HEK293 (cell line): ENCODE measurements at regions not wholly inside any gene's neighbourhood (a gene's known extent, or its start where the extent isn't known, plus 50 kb on each side); places are given as distances from the start of the nearest gene placed in this dataset.

Experiments used
- CTCF ChIA-PET: fragments of 350-600 bp; formaldehyde crosslinking; extraction: SDS; loops from one replicate; lab custom pipeline; 2021; ENCODE audit warnings: antibody characterized with exemption; lab: Yijun Ruan, JAX
- POLR2A ChIA-PET: fragments of 300-600 bp; formaldehyde crosslinking; extraction: SDS; loops from one replicate; lab custom pipeline; 2020; ENCODE audit warnings: antibody characterized with exemption, inconsistent platforms; lab: Yijun Ruan, JAX
- H3K27ac ChIP-seq: fragments of 200-500 bp; sonication (Bioruptor generic); 2 replicates; pipeline ENCODE4 v1.5.1; 2014; ENCODE audit warnings: low read depth, low read length, control low read depth, inconsistent platforms; ENCODE audit errors: extremely low read depth
- H3K36me3 ChIP-seq, 2 experiments: fragments of 200-500 bp in 1 of 2; sonication (Bioruptor generic) in 1 of 2; 1 replicate in 1 of 2; 2 replicates in 1 of 2; pipeline ENCODE4 v1.5.1; 2014 to 2017; ENCODE audit warnings: inconsistent platforms in 2 of 2, low read length in 2 of 2; ENCODE audit not compliant: control insufficient read depth in 2 of 2, insufficient read depth in 1 of 2
- H3K4me1 ChIP-seq: fragments of 200-500 bp; sonication (Bioruptor generic); 2 replicates; pipeline ENCODE4 v1.5.1; 2014; ENCODE audit warnings: mild to moderate bottlenecking, low read length, inconsistent platforms; ENCODE audit not compliant: control insufficient read depth, insufficient read depth
- H3K4me3 ChIP-seq: 2 replicates; pipeline ENCODE4 v1.5.1; 2011; ENCODE audit warnings: low read depth, mild to moderate bottlenecking, control low read depth, low read length, moderate library complexity
- H3K9me3 ChIP-seq: fragments of 200-500 bp; sonication (Bioruptor generic); 2 replicates; pipeline ENCODE4 v1.5.1; 2014; ENCODE audit warnings: low read depth, low read length, inconsistent platforms; ENCODE audit not compliant: control insufficient read depth, insufficient read depth
- GLIS1 ChIP-seq: fragments of 450-650 bp; formaldehyde crosslinking; IDR thresholded peaks from 2 replicates; pipeline ENCODE4 v1.5.1; 2016; ENCODE audit warnings: missing biosample characterization, missing genetic modification characterization
- HIC1 ChIP-seq: fragments of 450-650 bp; formaldehyde crosslinking; IDR thresholded peaks from 2 replicates; pipeline ENCODE4 v1.5.1; 2016; ENCODE audit warnings: missing biosample characterization, missing genetic modification characterization
- KLF1 ChIP-seq: fragments of 450-650 bp; formaldehyde crosslinking; IDR thresholded peaks from 2 replicates; pipeline ENCODE4 v1.5.1; 2016; ENCODE audit warnings: missing biosample characterization, missing genetic modification characterization
- KLF9 ChIP-seq: fragments of 450-650 bp; formaldehyde crosslinking; IDR thresholded peaks from 2 replicates; pipeline ENCODE4 v1.5.1; 2016; ENCODE audit warnings: missing biosample characterization, missing genetic modification characterization, low read depth
- PRDM2 ChIP-seq: fragments of 450-650 bp; formaldehyde crosslinking; IDR thresholded peaks from 2 replicates; pipeline ENCODE4 v1.5.1; 2016; ENCODE audit warnings: missing biosample characterization, missing genetic modification characterization, borderline replicate concordance
- SP3 ChIP-seq: fragments of 450-650 bp; formaldehyde crosslinking; IDR thresholded peaks from 2 replicates; pipeline ENCODE4 v1.5.1; 2016; ENCODE audit warnings: missing biosample characterization, missing genetic modification characterization
- ZFP41 ChIP-seq: fragments of 450-650 bp; formaldehyde crosslinking; IDR thresholded peaks from 2 replicates; pipeline ENCODE4 v1.5.1; 2016; ENCODE audit warnings: missing biosample characterization, missing genetic modification characterization, borderline replicate concordance
- ZNF146 ChIP-seq: fragments of 450-650 bp; formaldehyde crosslinking; IDR thresholded peaks from 2 replicates; pipeline ENCODE4 v1.5.1; 2016; ENCODE audit warnings: missing biosample characterization, missing genetic modification characterization
- ZNF148 ChIP-seq: fragments of 450-650 bp; formaldehyde crosslinking; IDR thresholded peaks from 2 replicates; pipeline ENCODE4 v1.5.0; 2017; ENCODE audit warnings: missing biosample characterization, missing genetic modification characterization, borderline replicate concordance
- ZNF155 ChIP-seq: fragments of 450-650 bp; formaldehyde crosslinking; IDR thresholded peaks from 2 replicates; pipeline ENCODE4 v1.5.1; 2016; ENCODE audit warnings: missing biosample characterization, missing genetic modification characterization
- ZNF266 ChIP-seq: fragments of 450-650 bp; formaldehyde crosslinking; IDR thresholded peaks from 2 replicates; pipeline ENCODE4 v1.5.1; 2016; ENCODE audit warnings: missing biosample characterization, missing genetic modification characterization, low read depth
- ZNF366 ChIP-seq: fragments of 450-650 bp; formaldehyde crosslinking; conservative IDR thresholded peaks from 2 replicates; pipeline ENCODE4 v1.5.1; 2016; ENCODE audit warnings: missing biosample characterization, missing genetic modification characterization
- ZNF391 ChIP-seq: fragments of 450-650 bp; formaldehyde crosslinking; IDR thresholded peaks from 2 replicates; pipeline ENCODE4 v1.5.1; 2016; ENCODE audit warnings: low read depth, missing biosample characterization, missing genetic modification characterization, borderline replicate concordance
- ZNF426 ChIP-seq: fragments of 450-650 bp; formaldehyde crosslinking; IDR thresholded peaks from 2 replicates; pipeline ENCODE4 v1.5.1; 2017; ENCODE audit warnings: missing biosample characterization, missing genetic modification characterization, mild to moderate bottlenecking, inconsistent platforms, moderate library complexity
- ZNF48 ChIP-seq: fragments of 450-650 bp; formaldehyde crosslinking; IDR thresholded peaks from 2 replicates; pipeline ENCODE4 v1.5.1; 2016; ENCODE audit warnings: missing biosample characterization, missing genetic modification characterization
- ZNF555 ChIP-seq: fragments of 450-650 bp; formaldehyde crosslinking; conservative IDR thresholded peaks from 2 replicates; pipeline ENCODE4 v1.5.1; 2017; ENCODE audit warnings: missing biosample characterization, mild to moderate bottlenecking, missing genetic modification characterization, inconsistent platforms
- ZNF571 ChIP-seq: fragments of 450-650 bp; formaldehyde crosslinking; IDR thresholded peaks from 2 replicates; pipeline ENCODE4 v1.5.0; 2017; ENCODE audit warnings: missing biosample characterization, missing genetic modification characterization
- ZNF600 ChIP-seq: fragments of 450-650 bp; formaldehyde crosslinking; IDR thresholded peaks from 2 replicates; pipeline ENCODE4 v1.5.1; 2016; ENCODE audit warnings: missing biosample characterization, missing genetic modification characterization
- ZSCAN30 ChIP-seq: fragments of 450-650 bp; IDR thresholded peaks from 2 replicates; pipeline ENCODE4 v1.5.1; 2018; ENCODE audit warnings: missing biosample characterization, mild to moderate bottlenecking, missing genetic modification characterization, moderate library complexity

- ChIA-PET POLR2A (no interaction called here), CTCF (no interaction called here)
- no peaks in the 10 kb centered on the region for H3K36me3 ChIP-seq
- no peak overlapping the region for H3K27ac ChIP-seq
- TF ChIP-seq GLIS1 (no peak), ZSCAN30 (no peak), ZFP41 (no peak), KLF1 (no peak), ZNF600 (tag by site-specific recombination) (no peak), ZNF426 (tag by site-specific recombination) (no peak), ZNF366 (tag by site-specific recombination) (no peak), SP3 (tag by site-specific recombination) (no peak), ZNF148 (no peak), ZNF555 (no peak), PRDM2 (no peak), ZNF146 (tag by site-specific recombination) (no peak), ZNF571 (tag by site-specific recombination) (no peak), HIC1 (tag by site-specific recombination) (no peak), ZNF266 (tag by site-specific recombination) (no peak), ZNF155 (tag by site-specific recombination) (no peak)
- H3K9me3 ChIP-seq, result no peaks in the 10 kb centered on the region
- H3K4me1 ChIP-seq, result peaks cover 5% of the 10 kb centered on the region; the same call in 1 of the 2 replicates
- H3K4me3 ChIP-seq, result no peak overlapping the region
Measured at GRCh38 chr3:177620073-177620472, 422.8 kb upstream of the TBL1XR1 start.

GRCh38 chr3:177622520-177622919 lies 425.2 kb upstream of the TBL1XR1 start:
- Histone ChIP-seq H3K4me3 (no peak overlapping the region), H3K4me1 (peaks cover 5% of the 10 kb centered on the region; the same call in 1 of the 2 replicates), H3K36me3 (no peaks in the 10 kb centered on the region), H3K9me3 (no peaks in the 10 kb centered on the region)
- ChIA-PET POLR2A (no interaction called here), CTCF (no interaction called here)
- TF ChIP-seq ZNF48 (tag by site-specific recombination) (no peak), HIC1 (tag by site-specific recombination) (no peak), ZNF391 (tag by site-specific recombination) (no peak), KLF9 (tag by site-specific recombination) (no peak)
- TF ChIP-seq, all 188 proteins: peak for 0
- H3K27ac ChIP-seq, result no peak overlapping the region
